SU-DHL-6 (cell line): ENCODE measurements at regions not wholly inside any gene's neighbourhood (a gene's known extent, or its start where the extent isn't known, plus 50 kb on each side); places are given as distances from the start of the nearest gene placed in this dataset.

ENCODE experiments used
- H2AFZ ChIP-seq: fragments of 200-600 bp; sonication (generic); 2 replicates; pipeline ENCODE4 v1.6.1; 2014; ENCODE audit warnings: low read depth, mild to moderate bottlenecking, moderate library complexity, mixed read lengths, antibody characterized with exemption, low read length; ENCODE audit not compliant: severe bottlenecking
- H3F3A ChIP-seq: fragments of 200-600 bp; shearing (Covaris generic); 2 replicates; pipeline ENCODE4 v1.6.0; 2016; ENCODE audit warnings: antibody characterized with exemption, mild to moderate bottlenecking; ENCODE audit not compliant: insufficient read depth
- H3K27ac ChIP-seq: fragments of 200-600 bp; sonication (generic); 2 replicates; pipeline ENCODE4 v1.5.1; 2016; ENCODE audit warnings: low read depth, mild to moderate bottlenecking, low read length, moderate library complexity, mixed read lengths
- H3K27me3 ChIP-seq: fragments of 200-600 bp; sonication (generic), shearing (Covaris generic); 2 replicates; pipeline ENCODE4 v1.6.0; 2014; ENCODE audit warnings: mild to moderate bottlenecking, low read length
- H3K36me3 ChIP-seq: fragments of 200-600 bp; sonication (generic); 2 replicates; pipeline ENCODE4 v1.6.1; 2014; ENCODE audit warnings: mild to moderate bottlenecking, low read length, mixed read lengths
- H3K4me2 ChIP-seq: fragments of 300-600, 200-600 bp; shearing (Covaris generic), sonication (generic); 2 replicates; pipeline ENCODE4 v1.6.0; 2014; ENCODE audit warnings: low read length, low read depth, mild to moderate bottlenecking; ENCODE audit not compliant: poor library complexity, severe bottlenecking
- H3K4me3 ChIP-seq: fragments of 200-600 bp; sonication (generic); 2 replicates; pipeline ENCODE4 v1.5.1; 2014; ENCODE audit warnings: antibody characterized with exemption, low read length, mild to moderate bottlenecking, mixed read lengths; ENCODE audit not compliant: insufficient read depth, poor library complexity, severe bottlenecking
- H3K79me2 ChIP-seq: fragments of 200-600 bp; sonication (generic); 2 replicates; pipeline ENCODE4 v1.6.1; 2014; ENCODE audit warnings: mild to moderate bottlenecking, low read length, moderate library complexity; ENCODE audit not compliant: insufficient read depth
- H3K9ac ChIP-seq: fragments of 200-600 bp; sonication (generic); 2 replicates; pipeline ENCODE4 v1.7.0; 2014; ENCODE audit warnings: mild to moderate bottlenecking, low read length
- H3K9me2 ChIP-seq: fragments of 200-600 bp; sonication (generic); replicated peaks from 2 replicates; pipeline ENCODE4 v1.6.1; 2014; ENCODE audit warnings: low read length; ENCODE audit not compliant: insufficient read depth
- H3K9me3 ChIP-seq: fragments of 200-600 bp; sonication (generic); 2 replicates; pipeline ENCODE4 v1.6.1; 2014; ENCODE audit warnings: low read length, mixed read lengths; ENCODE audit not compliant: insufficient read depth
- H4K20me1 ChIP-seq: fragments of 200-600 bp; sonication (generic); 2 replicates; pipeline ENCODE4 v1.6.1; 2014; ENCODE audit warnings: low read depth, mild to moderate bottlenecking, antibody characterized with exemption, low read length, moderate library complexity, mixed read lengths
- EZH2phosphoT487 ChIP-seq: fragments of 200-600 bp; sonication (generic), shearing (Covaris generic); conservative IDR thresholded peaks from 2 replicates; pipeline ENCODE4 v1.6.1; 2018; ENCODE audit warnings: mild to moderate bottlenecking, antibody characterized with exemption, low read length, moderate library complexity, mixed read lengths
- TF ChIP-seq, protein P1 (sequence below): fragments of 200-600 bp; sonication (generic); IDR thresholded peaks from one replicate; pipeline ENCODE4 v1.5.1; 2017; ENCODE audit warnings: antibody characterized with exemption, mild to moderate bottlenecking, low read length, moderate library complexity; ENCODE audit not compliant: insufficient read depth, poor library complexity, severe bottlenecking

DNA sequence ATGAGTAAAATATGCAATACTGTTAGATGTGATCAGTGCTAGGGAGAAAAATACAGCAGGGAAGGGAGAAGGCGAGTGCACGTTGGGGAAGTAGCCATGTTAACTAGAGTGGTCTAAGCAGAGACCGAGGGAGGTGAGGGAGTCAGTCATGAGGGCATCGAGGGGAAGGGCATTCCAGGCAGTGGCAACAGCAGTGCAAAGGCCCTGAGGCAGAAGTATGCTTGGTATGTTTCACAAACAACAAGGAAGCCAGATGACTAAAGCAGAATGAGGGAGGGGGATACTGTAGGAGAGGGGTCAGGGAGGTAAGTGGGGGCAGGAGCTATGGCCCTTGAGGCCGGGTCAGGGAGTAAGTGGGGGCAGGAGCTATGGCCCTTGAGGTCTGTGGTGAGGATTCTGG lies 123.3 kb upstream of the BOD1 start:
- H3K9ac ChIP-seq: no peak overlapping the region
- H3K9me2 ChIP-seq: no peaks in the 10 kb centered on the region
- H3F3A ChIP-seq: peaks cover 27% of the 10 kb centered on the region
- no peak overlapping the region for H2AFZ ChIP-seq
- H3K27me3 ChIP-seq: no peaks in the 10 kb centered on the region
- no peak overlapping the region for H3K4me3 ChIP-seq
- H3K27ac ChIP-seq: no peak overlapping the region
- H3K4me2 ChIP-seq: no peak overlapping the region
- H3K9me3 ChIP-seq: no peaks in the 10 kb centered on the region
- H4K20me1 ChIP-seq: no peaks in the 10 kb centered on the region
- no peaks in the 10 kb centered on the region for H3K36me3 ChIP-seq
- TF ChIP-seq, protein P1, sequence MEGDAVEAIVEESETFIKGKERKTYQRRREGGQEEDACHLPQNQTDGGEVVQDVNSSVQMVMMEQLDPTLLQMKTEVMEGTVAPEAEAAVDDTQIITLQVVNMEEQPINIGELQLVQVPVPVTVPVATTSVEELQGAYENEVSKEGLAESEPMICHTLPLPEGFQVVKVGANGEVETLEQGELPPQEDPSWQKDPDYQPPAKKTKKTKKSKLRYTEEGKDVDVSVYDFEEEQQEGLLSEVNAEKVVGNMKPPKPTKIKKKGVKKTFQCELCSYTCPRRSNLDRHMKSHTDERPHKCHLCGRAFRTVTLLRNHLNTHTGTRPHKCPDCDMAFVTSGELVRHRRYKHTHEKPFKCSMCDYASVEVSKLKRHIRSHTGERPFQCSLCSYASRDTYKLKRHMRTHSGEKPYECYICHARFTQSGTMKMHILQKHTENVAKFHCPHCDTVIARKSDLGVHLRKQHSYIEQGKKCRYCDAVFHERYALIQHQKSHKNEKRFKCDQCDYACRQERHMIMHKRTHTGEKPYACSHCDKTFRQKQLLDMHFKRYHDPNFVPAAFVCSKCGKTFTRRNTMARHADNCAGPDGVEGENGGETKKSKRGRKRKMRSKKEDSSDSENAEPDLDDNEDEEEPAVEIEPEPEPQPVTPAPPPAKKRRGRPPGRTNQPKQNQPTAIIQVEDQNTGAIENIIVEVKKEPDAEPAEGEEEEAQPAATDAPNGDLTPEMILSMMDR: no peak
- TF ChIP-seq EZH2phosphoT487: no peak
- no peaks in the 10 kb centered on the region for H3K79me2 ChIP-seq

DNA sequence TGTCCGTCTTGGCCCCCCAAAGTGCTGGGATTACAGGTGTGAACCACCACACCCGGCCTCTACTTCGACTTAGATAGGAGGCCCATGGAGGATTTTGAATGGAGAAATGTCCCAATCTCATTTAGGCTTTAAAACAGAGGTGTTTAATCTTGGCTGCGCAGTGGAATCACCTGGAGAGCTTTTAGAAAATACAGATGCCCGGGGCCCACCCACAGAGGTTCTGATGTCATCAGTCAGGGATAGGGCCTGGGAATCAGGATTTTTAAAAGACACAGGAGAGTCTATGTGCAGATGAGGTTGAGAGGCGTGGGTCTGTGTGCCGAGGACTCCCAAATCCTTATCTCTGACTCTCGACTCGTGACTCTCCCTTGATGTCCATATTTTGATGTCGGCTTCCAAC lies 124.0 kb upstream of the BOD1 start:
- Histone ChIP-seq H3K9ac (no peak overlapping the region), H3K4me3 (no peak overlapping the region), H2AFZ (no peak overlapping the region), H3K9me2 (no peaks in the 10 kb centered on the region), H3K9me3 (no peaks in the 10 kb centered on the region), H3F3A (peaks cover 26% of the 10 kb centered on the region), H3K27ac (no peak overlapping the region), H3K36me3 (no peaks in the 10 kb centered on the region), H4K20me1 (no peaks in the 10 kb centered on the region), H3K4me2 (no peak overlapping the region), H3K79me2 (no peaks in the 10 kb centered on the region), H3K27me3 (no peaks in the 10 kb centered on the region)
- TF ChIP-seq EZH2phosphoT487: no peak
- TF ChIP-seq, protein P1: no peak

DNA sequence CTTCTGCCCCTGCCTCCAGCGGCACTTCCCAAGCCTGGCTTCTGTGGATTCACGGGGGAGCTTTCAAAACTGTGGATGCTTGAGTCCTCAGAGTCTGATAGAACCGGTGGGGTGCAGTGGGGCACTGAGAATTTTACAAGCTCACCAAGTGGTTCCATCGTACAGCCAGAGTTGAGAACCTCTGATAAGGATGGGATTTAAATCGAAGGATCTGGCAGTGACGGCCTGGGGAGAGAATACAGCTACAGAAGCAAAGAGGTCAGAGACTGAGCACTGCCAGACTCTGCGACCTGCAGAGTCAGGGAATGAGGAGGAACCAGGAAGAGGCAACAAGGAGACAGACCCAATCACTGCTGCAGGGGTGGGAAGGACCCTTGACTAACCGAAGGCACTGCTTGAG lies 124.6 kb upstream of the BOD1 start:
- no peaks in the 10 kb centered on the region for H3K27me3 ChIP-seq
- no peaks in the 10 kb centered on the region for H3K79me2 ChIP-seq
- TF ChIP-seq EZH2phosphoT487: no peak
- TF ChIP-seq, protein P1: no peak
- H3K9me2 ChIP-seq: no peaks in the 10 kb centered on the region
- H3F3A ChIP-seq: peaks cover 26% of the 10 kb centered on the region
- H3K9ac ChIP-seq: no peak overlapping the region
- H3K4me3 ChIP-seq: no peak overlapping the region
- H3K9me3 ChIP-seq: no peaks in the 10 kb centered on the region
- no peak overlapping the region for H2AFZ ChIP-seq
- H3K4me2 ChIP-seq: no peak overlapping the region
- H4K20me1 ChIP-seq: no peaks in the 10 kb centered on the region
- H3K36me3 ChIP-seq: no peaks in the 10 kb centered on the region
- H3K27ac ChIP-seq: no peak overlapping the region
